OCI-LY3 (cell line): ENCODE measurements at regions not wholly inside any gene's neighbourhood (a gene's known extent, or its start where the extent isn't known, plus 50 kb on each side); places are given as distances from the start of the nearest gene placed in this dataset.

Source experiments
- H2AFZ ChIP-seq: fragments of 200-600, 300-600 bp; shearing (Covaris generic); 2 replicates; pipeline ENCODE4 v1.6.0; 2014; ENCODE audit warnings: antibody characterized with exemption, low read depth, low read length
- H3K27ac ChIP-seq: fragments of 200-600, 300-600 bp; sonication (generic); 2 replicates; pipeline ENCODE4 v1.5.1; 2014; ENCODE audit warnings: mild to moderate bottlenecking, low read length, moderate library complexity, mixed read lengths
- H3K27me3 ChIP-seq: fragments of 200-600, 300-600 bp; sonication (generic); 2 replicates; pipeline ENCODE4 v1.6.1; 2014; ENCODE audit warnings: low read depth, low read length, mixed read lengths
- H3K36me3 ChIP-seq: fragments of 200-600, 300-600 bp; sonication (generic); replicated peaks from 2 replicates; pipeline ENCODE3; 2014; ENCODE audit warnings: low read depth, low read length, mixed read lengths
- H3K4me1 ChIP-seq: fragments of 300-600, 200-600 bp; sonication (generic); 2 replicates; pipeline ENCODE4 v1.6.1; 2014; ENCODE audit warnings: low read length, mixed read lengths
- H3K4me2 ChIP-seq: fragments of 200-600, 300-600 bp; sonication (generic); 2 replicates; pipeline ENCODE4 v1.6.1; 2014; ENCODE audit warnings: low read length, mixed read lengths
- H3K4me3 ChIP-seq: fragments of 300-600, 200-600 bp; sonication (generic); 2 replicates; pipeline ENCODE4 v1.5.1; 2014; ENCODE audit warnings: antibody characterized with exemption, mild to moderate bottlenecking, low read length, moderate library complexity
- H3K79me2 ChIP-seq: fragments of 300-600, 200-600 bp; shearing (Covaris generic); 2 replicates; pipeline ENCODE4 v1.6.1; 2014; ENCODE audit warnings: mild to moderate bottlenecking, low read length, mixed read lengths
- H3K9ac ChIP-seq: fragments of 300-600, 200-600 bp; shearing (Covaris generic); 2 replicates; pipeline ENCODE4 v1.6.0; 2014; ENCODE audit warnings: mild to moderate bottlenecking, low read length, moderate library complexity
- H3K9me3 ChIP-seq: fragments of 200-600, 300-600 bp; shearing (Covaris generic); 2 replicates; pipeline ENCODE4 v1.6.1; 2014; ENCODE audit warnings: low read length, mixed read lengths; ENCODE audit not compliant: insufficient read depth
- H4K20me1 ChIP-seq: fragments of 200-600, 300-600 bp; sonication (generic); 2 replicates; pipeline ENCODE4 v1.6.1; 2016; ENCODE audit warnings: low read length, mixed read lengths; ENCODE audit not compliant: insufficient read depth
- EZH2phosphoT487 ChIP-seq: fragments of 200-600 bp; shearing (Covaris generic); IDR thresholded peaks from 2 replicates; pipeline ENCODE4 v1.6.1; 2018; ENCODE audit warnings: antibody characterized with exemption, mixed run types, low read depth
- TF ChIP-seq, protein P1 (sequence below): fragments of 200-600, 300-600 bp; sonication (generic); IDR thresholded peaks from 2 replicates; pipeline ENCODE4 v1.5.1; 2014; ENCODE audit warnings: antibody characterized with exemption, low read length, low read depth

DNA sequence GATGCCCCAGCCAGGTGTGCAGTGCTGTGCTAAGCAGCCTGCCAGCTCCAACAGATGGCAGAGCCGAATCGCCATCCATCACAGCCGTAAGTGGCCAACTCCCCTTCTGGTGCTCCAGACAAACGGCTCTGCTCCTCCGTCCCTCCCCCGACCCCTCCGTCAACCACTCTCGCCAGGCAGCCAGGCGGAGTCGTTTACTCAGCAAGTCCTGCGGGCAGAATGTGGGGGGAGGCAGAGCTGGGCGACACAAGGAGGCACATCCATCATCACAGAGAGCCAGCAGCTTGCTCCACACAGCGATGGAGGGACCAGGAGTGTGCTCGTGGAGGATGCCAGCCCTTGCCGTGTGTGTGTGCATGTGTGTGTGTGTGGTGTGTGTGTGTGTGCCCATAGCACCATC is 206.6 kb upstream of the GRIK3 start:
- H2AFZ ChIP-seq: no peak overlapping the region
- H3K9me3 ChIP-seq: no peaks in the 10 kb centered on the region
- no peak overlapping the region for H3K4me2 ChIP-seq
- no peaks in the 10 kb centered on the region for H4K20me1 ChIP-seq
- no peak overlapping the region for H3K4me3 ChIP-seq
- no peak overlapping the region for H3K9ac ChIP-seq
- no peaks in the 10 kb centered on the region for H3K36me3 ChIP-seq
- H3K27ac ChIP-seq: no peak overlapping the region
- peaks cover 22% of the 10 kb centered on the region for H3K4me1 ChIP-seq
- H3K27me3 ChIP-seq: no peaks in the 10 kb centered on the region; the same call in 1 of the 2 replicates
- no peaks in the 10 kb centered on the region for H3K79me2 ChIP-seq
- TF ChIP-seq, protein P1, sequence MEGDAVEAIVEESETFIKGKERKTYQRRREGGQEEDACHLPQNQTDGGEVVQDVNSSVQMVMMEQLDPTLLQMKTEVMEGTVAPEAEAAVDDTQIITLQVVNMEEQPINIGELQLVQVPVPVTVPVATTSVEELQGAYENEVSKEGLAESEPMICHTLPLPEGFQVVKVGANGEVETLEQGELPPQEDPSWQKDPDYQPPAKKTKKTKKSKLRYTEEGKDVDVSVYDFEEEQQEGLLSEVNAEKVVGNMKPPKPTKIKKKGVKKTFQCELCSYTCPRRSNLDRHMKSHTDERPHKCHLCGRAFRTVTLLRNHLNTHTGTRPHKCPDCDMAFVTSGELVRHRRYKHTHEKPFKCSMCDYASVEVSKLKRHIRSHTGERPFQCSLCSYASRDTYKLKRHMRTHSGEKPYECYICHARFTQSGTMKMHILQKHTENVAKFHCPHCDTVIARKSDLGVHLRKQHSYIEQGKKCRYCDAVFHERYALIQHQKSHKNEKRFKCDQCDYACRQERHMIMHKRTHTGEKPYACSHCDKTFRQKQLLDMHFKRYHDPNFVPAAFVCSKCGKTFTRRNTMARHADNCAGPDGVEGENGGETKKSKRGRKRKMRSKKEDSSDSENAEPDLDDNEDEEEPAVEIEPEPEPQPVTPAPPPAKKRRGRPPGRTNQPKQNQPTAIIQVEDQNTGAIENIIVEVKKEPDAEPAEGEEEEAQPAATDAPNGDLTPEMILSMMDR: no peak
- TF ChIP-seq EZH2phosphoT487: no peak

DNA sequence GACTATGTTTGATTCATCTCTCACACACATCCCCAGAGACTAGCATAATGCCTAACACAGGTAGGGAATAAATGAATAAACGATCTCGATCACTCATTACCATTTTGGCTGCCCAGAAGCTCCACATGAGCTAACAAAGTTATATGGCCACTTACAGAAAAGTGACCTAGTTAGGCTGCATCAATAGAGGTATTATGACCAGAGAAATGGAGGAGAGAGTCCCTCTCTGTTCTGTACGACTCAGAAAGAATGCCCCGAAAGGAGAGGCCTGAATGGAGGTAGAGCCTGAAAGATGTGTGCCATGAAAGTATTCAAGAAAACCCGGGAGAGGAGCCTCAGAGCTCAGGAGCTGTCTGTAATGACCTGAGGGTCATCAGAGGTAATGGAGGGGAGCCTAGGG is 208.2 kb upstream of the GRIK3 start:
- no peak for TF ChIP-seq EZH2phosphoT487
- TF ChIP-seq, protein P1: no peak
- H4K20me1 ChIP-seq: no peaks in the 10 kb centered on the region
- H3K27ac ChIP-seq: no peak overlapping the region
- H3K27me3 ChIP-seq: no peaks in the 10 kb centered on the region
- H3K36me3 ChIP-seq: no peaks in the 10 kb centered on the region
- no peak overlapping the region for H3K9ac ChIP-seq
- H3K4me3 ChIP-seq: no peak overlapping the region
- no peak overlapping the region for H2AFZ ChIP-seq
- H3K79me2 ChIP-seq: no peaks in the 10 kb centered on the region
- H3K4me2 ChIP-seq: no peak overlapping the region
- H3K9me3 ChIP-seq: no peaks in the 10 kb centered on the region
- peaks cover 16% of the 10 kb centered on the region for H3K4me1 ChIP-seq

- Histone ChIP-seq H3K4me1 (peaks cover 6% of the 10 kb centered on the region), H3K27me3 (no peaks in the 10 kb centered on the region), H3K4me3 (no peak overlapping the region), H2AFZ (no peak overlapping the region), H3K9ac (no peak overlapping the region), H3K79me2 (no peaks in the 10 kb centered on the region), H3K4me2 (no peak overlapping the region), H3K9me3 (no peaks in the 10 kb centered on the region), H3K27ac (no peak overlapping the region), H3K36me3 (no peaks in the 10 kb centered on the region), H4K20me1 (no peaks in the 10 kb centered on the region)
- no peak for TF ChIP-seq EZH2phosphoT487
- TF ChIP-seq, protein P1: no peak
Measured at GRCh38 chr1:37243368-37244082, 209.2 kb upstream of the GRIK3 start.

GRCh38 chr1:37244083-37244480 is 209.8 kb upstream of the GRIK3 start:
- TF ChIP-seq, protein P1: no peak
- no peak for TF ChIP-seq EZH2phosphoT487
- Histone ChIP-seq H3K4me3 (no peak overlapping the region), H3K27me3 (no peaks in the 10 kb centered on the region)

More at GRCh38 chr1:37244083-37244480, 209.8 kb upstream of the GRIK3 start:
- H3K79me2 ChIP-seq: no peaks in the 10 kb centered on the region
- H4K20me1 ChIP-seq: no peaks in the 10 kb centered on the region
- no peak overlapping the region for H3K27ac ChIP-seq
- no peaks in the 10 kb centered on the region for H3K9me3 ChIP-seq
- no peaks in the 10 kb centered on the region for H3K36me3 ChIP-seq
- no peak overlapping the region for H2AFZ ChIP-seq
- peaks cover under 1% of the 10 kb centered on the region; the same call in 1 of the 2 replicates for H3K4me1 ChIP-seq
- H3K4me2 ChIP-seq: no peak overlapping the region
- H3K9ac ChIP-seq: no peak overlapping the region
